Stimulated activated CD4-positive, alpha-beta T cell treated with anti-CD3 and anti-CD28 coated beads, Interleukin-15, amount 100 ng/mL, for 1 hour (primary cell): ENCODE measurements at regions not wholly inside any gene's neighbourhood (a gene's known extent, or its start where the extent isn't known, plus 50 kb on each side); places are given as distances from the start of the nearest gene placed in this dataset.
"Not testable (repeated sequence)": the region's sequence is repeated elsewhere in the genome, so short reads cannot be mapped to it uniquely, and the experiment has no call there.

ENCODE experiments used
- DNase-seq, 2 donors: peaks; one replicate each; pipeline ENCODE4 v3.0.0-alpha.2; 2020; ENCODE audit warnings: low read depth in 1 of 2, low spot score in 1 of 2

DNA sequence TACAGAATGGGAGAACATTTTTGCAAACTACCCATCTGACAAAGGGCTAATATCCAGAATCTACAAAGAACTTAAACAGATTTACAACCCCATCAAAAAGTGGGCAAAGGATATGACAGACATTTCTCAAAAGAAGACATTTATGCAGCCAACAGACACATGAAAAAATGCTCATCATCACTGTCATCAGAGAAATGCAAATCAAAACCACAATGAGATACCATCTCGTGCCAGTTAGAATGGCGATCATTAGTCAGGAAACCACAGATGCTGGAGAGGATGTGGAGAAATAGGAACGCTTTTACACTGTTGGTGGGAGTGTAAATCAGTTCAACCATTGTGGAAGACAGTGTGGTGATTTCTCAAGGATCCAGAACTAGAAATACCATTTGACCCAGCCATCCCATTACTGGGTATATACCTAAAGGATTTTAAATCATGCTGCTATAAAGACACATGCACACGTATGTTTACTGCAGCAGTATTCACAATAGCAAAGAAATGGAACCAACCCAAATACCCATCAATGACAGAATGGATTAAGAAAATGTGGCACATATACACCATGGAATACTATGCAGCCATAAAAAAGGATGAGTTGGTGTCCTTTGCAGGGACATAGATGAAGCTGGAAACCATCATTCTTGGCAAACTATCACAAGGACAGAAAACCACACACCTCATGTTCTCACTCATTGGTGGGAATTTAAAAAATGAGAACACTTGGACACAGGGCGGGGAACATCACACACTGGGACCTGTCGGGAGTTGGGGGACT is 317.7 kb upstream of the THBS1 start:
- not testable (repeated sequence) for DNase-seq

- no peak for DNase-seq
Measured at GRCh38 chr15:39265261-39265660, 315.6 kb upstream of the THBS1 start.

DNA sequence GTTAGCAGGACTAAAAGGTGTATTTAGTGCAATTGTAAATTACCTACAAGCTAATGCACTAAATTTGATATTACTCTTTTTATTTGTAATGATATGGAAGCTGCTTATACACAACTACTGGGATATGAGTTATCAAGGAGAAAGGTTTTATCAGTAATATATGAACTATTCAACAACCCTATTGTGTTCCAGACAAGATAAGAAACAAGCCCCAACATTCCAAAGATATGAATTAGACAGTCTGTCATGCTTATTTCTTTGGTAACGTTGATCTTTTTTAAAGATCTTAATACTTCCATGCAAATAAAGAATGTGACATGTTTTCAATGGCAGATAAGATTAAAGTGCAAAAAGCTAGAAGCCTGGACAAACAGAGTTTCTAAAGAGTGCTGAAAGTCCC is 314.0 kb upstream of the THBS1 start:
- DNase-seq, result no peak

DNA sequence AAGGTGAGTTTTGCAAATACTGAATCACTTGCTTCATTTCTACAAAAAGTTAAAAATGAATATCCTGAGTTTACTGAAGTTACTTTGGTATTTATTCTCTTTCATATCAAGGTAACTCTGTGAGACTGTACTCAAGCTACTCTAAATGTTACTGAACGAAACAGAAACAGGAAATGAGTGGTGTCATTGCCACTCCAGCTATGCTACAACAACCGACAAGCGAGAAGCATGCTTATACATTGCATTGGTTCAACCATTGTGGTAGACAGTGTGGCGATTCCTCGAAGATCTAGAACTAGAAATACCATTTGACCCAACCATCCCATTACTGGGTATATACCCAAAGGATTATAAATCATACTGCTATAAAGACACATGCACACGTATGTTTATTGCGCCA is 313.2 kb upstream of the THBS1 start:
- no peak for DNase-seq

GRCh38 chr15:39269352-39269751 is 311.5 kb upstream of the THBS1 start:
- no peak for DNase-seq

- DNase-seq, result no peak
Measured at GRCh38 chr15:39269821-39270220, 311.1 kb upstream of the THBS1 start.

- no peak for DNase-seq
Measured at GRCh38 chr15:39270221-39270855, 310.5 kb upstream of the THBS1 start.

- no peak for DNase-seq
Measured at GRCh38 chr15:39270934-39271333, 309.9 kb upstream of the THBS1 start.

- DNase-seq, result no peak
Measured at GRCh38 chr15:39272901-39273300, 308.0 kb upstream of the THBS1 start.

DNA sequence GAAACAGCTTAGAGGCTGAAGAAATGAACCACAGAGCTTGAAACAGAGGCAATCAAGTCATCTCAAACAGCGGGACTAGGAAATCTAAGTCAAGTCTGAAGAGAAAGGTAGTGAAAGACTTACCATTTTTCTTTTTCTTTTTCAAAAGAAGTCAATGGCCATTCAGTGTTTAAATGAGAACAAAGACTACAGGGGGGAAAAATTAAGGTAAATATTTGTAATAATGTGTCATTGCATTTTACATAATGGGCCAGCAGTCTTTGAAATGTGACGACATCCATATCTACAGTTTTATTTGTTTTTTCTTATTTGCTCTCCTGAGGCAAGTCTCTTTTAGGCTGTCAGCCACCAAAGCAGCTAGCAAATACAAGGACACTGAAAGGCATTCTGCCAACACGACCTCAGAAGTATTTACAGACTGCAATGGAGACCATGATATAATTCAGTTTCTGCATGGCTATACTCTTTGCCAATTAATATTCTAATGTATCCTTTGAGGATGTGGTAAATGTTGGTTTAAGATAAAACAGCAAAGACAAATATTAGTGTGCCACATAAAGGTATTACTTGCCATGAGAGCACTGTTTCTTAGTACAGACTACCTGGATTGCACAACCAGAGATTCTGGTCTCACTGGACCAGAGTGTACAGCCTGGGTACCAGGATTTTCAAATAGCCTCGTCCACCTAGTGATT is 307.0 kb upstream of the THBS1 start:
- DNase-seq, result no peak

GRCh38 chr15:39275066-39275465 is 305.8 kb upstream of the THBS1 start:
- DNase-seq, result no peak

DNA sequence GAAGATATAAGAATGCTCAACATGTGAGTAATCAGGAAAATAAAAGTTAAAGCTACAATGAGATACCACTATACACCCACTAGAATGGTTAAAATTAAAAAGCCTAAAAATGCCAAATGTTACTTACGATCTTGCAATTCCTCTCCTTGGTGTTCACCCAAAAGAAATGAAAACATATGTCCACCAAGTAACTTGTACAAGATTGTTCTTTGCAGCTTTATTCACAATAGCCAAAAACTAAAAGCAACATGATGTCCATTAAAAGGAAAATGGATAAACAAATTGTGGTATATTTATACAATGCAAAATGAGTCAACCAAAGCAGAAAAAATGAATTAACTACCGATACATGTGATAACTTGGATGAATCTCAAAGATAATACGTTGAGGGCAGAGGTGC is 301.6 kb upstream of the THBS1 start:
- DNase-seq, result no peak

GRCh38 chr15:39281094-39281493 is 299.8 kb upstream of the THBS1 start:
- no peak for DNase-seq

GRCh38 chr15:39282663-39283208 is 298.1 kb upstream of the THBS1 start:
- no peak for DNase-seq

GRCh38 chr15:39283531-39283930 is 297.3 kb upstream of the THBS1 start:
- DNase-seq, result no peak

DNA sequence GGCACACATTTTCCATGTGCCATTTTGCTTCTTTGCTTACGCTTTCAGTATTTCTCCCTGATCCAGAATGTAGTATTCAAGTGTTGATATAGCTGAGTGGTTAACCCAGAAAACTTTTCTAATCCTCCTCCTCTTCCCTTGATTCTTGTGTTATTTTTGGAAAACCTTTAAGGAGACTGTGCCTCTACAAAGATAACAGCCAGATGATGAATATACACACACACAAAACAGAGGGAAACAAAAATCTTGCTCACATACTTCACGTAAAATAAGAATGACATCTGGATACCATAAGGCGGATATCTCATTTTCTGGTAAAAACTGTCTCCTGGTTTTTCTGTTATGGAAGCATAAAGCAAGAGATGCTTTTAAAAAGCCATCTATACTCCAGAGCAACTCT is 295.8 kb upstream of the THBS1 start:
- no peak for DNase-seq

DNA sequence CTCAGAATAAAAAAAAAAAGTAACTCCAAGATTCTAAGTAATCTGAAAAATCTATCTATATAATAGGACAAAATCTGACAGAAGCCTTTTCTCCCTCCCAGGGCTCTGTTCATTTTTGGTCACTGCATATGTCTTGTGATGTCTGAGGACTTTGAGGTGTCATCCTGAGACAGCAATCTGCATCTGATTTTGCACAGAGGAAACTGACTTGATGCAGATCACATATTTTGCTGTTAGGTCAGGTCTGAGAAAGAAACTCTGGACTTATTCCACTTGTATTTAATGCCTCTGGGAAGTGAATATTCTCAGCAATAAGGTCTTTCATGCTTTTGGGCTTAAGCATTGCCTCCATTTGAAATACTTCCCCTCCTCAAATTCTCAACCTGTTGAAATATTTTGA is 295.2 kb upstream of the THBS1 start:
- DNase-seq, result no peak

DNA sequence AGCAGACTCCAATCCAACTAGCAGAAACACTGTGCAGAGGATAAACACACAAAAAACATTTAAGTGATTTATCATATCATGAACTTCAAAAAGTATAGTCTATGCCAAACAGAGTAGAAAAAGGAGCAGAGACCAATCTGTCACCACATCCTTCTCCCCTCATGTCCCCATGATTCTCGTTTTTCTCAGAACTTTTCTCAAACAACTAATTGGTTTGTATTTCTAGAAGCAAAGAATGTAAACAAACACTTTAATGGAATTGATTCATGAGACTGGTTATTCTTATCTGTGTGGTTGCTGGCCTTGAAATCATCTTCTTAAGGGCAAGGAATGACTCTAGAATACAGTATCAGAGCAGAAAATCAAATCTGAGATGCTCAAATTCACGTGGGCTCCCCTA is 294.2 kb upstream of the THBS1 start:
- no peak for DNase-seq

DNA sequence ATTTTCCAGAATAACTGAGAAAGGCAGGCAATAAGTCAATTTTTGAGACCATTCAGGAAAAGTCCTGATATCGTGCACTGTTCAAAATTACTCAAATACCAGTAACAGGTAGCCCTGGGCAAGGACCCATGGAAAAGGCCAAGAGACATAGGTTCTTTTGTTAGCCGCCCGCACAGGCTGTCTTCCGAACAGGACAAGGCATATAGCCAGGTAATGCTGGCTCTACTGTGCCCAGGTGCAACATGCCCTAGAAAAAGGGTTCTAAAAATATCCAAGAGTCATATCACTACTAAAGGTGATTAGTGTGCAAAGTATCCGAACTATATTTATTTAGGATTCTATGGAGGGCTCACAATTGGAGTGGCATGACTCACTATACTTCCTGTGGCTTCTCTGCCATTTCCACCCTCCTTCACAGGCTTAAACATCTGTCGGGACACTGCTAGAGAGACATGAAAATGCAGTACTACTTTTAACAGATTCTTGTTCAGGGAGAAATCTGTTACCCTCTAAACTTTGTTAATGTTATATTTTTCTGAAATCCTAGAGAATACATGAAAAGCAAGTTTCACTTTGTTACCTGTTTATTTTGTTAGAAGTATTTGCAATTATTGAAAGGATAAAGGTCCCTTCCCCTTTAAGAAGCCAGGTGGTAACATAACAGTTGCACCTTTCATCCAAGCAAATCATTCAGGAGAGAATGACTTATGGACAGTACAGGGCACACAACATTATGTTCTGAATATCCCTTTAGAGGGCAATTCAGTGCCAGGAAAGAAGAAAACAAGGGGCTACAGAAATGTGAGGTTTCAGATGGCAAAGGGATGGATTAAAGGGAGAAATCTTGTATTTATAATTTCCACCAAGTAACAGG is 293.3 kb upstream of the THBS1 start:
- no peak for DNase-seq

DNA sequence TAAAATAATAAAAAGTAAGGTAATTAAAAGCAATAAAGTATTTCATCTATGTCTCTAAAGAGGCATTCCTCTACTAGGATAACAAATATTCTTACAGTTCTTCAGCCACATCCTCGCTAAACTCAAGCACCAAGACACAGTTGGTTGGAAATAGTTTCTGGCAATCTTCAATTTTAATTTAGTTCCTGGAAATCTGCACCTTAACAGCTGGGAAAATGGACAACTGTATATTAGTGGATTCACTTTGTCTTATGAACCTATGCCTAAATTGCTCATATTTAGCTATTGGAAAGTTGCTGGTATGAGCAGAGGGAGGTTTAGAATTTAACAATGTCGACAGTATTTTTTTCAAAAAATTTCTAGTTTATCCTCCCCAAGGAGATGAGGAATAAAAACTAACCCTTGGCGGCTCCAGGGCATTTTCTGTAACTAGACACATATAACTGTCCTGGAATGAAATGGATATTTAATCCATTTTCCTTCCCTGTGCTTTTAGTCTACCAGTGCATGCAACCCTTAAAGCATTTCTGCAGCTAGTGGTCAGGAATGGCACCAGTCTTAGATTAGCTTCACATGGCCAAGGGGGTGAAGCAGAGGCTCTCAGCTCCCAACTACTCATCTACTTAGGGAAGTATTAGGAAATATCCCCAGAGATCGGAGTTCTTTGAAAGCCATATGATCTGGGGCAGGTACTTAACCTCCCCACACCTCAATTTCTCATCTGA is 290.0 kb upstream of the THBS1 start:
- no peak for DNase-seq
